Adrenal gland (tissue), 9 donors: ENCODE measurements at regions not wholly inside any gene's neighbourhood (a gene's known extent, or its start where the extent isn't known, plus 50 kb on each side); places are given as distances from the start of the nearest gene placed in this dataset.

Experiments
- DNase-seq, 7 donors: peaks; one replicate each; pipeline ENCODE4 v3.0.0-alpha.2; 2019 to 2020
- H3K27ac ChIP-seq, 5 donors: fragments of 200-600 bp; sonication (generic) in 4 of 5; 1 replicate in 3 of 5; 2 replicates in 2 of 5; pipeline versions ENCODE4 v1.5.1 to v1.8.0; 2016 to 2020; ENCODE audit warnings: mild to moderate bottlenecking in 1 of 5
- H3K27me3 ChIP-seq: fragments of 200-600 bp; 2 replicates; pipeline ENCODE4 v1.8.0; 2021
- H3K36me3 ChIP-seq, 2 donors: fragments of 200-600 bp; replicated peaks in 1 of 2; 1 replicate in 1 of 2; 2 replicates in 1 of 2; pipeline versions ENCODE4 v1.5.1 to v1.8.0; 2018 to 2022
- H3K4me1 ChIP-seq, 2 donors: fragments of 200-600 bp; replicated peaks in 1 of 2; 1 replicate in 1 of 2; 2 replicates in 1 of 2; pipeline versions ENCODE4 v1.5.1 to v1.8.0; 2018 to 2021
- H3K4me3 ChIP-seq, 4 donors: fragments of 200-600 bp; sonication (generic) in 3 of 4; one replicate each; pipeline ENCODE4 v1.5.1; 2016 to 2018
- H3K9me3 ChIP-seq, 3 donors: fragments of 200-600 bp; sonication (generic) in 1 of 3; replicated peaks in 1 of 3; 1 replicate in 2 of 3; 2 replicates in 1 of 3; pipeline versions ENCODE4 v1.5.1 to v1.8.0; 2016 to 2021
- CTCF ChIP-seq, 6 experiments: fragments of 450-650 bp in 4 of 6; fragments of 200-600 bp in 2 of 6; sonication (generic) in 1 of 6; IDR thresholded peaks; 1 replicate in 5 of 6; 2 replicates in 1 of 6; pipeline versions ENCODE4 v1.5.1 to v1.8.0; 2016 to 2021; ENCODE audit warnings: antibody characterized with exemption in 6 of 6, mild to moderate bottlenecking in 2 of 6, moderate library complexity in 1 of 6
- POLR2A ChIP-seq, 2 donors: fragments of 450-650 bp; IDR thresholded peaks; one replicate each; pipeline ENCODE4 v1.6.1; 2017; ENCODE audit warnings: antibody characterized with exemption in 2 of 2, mild to moderate bottlenecking in 2 of 2, moderate library complexity in 1 of 2
- WGBS, 4 donors: extraction: QIAGEN DNeasy Blood & Tissue Kit in 2 of 4; methylation state at CpG; one replicate each; pipeline versions ENCODE4 v1.1.5 to v1.1.7; 2013 to 2017; 5-methylcytosine and 5-hydroxymethylcytosine counted together
- intact Hi-C, 2 donors: fragments of 100-400 bp; cut with DNase I; formaldehyde crosslinking; loops; one replicate each; pipeline versions ENCODE4 v1.14.1 to v1.15.0; 2022 to 2023
- donor health status: healthy with polysubstance abuse.
- donor health status: Bipolar disorder and iron deficiency.
- donor health status: DM: yes; HTN: yes; CAD: no.
- donor health status: DM: no; HTN: no; CAD: no.
- donor health status: DM: no; HTN: no; CAD: no.

- intact Hi-C loops, result no loop called here
- no peaks in the 10 kb centered on the region for H3K27me3 ChIP-seq
- no peaks in the 10 kb centered on the region for H3K9me3 ChIP-seq
- H3K4me1 ChIP-seq, result no peaks in the 10 kb centered on the region
- WGBS, 4 donors, result 41 to 66% (median 53%) methylated on average over 3 of the region's 3 CpGs
- no peaks in the 10 kb centered on the region for H3K36me3 ChIP-seq
- H3K4me3 ChIP-seq, result no peak overlapping the region
- no peak for TF ChIP-seq POLR2A (IDR thresholded peaks at IDR 0.05)
- no peak for TF ChIP-seq CTCF (IDR thresholded peaks at IDR 0.05)
- DNase-seq, result no peak
- H3K27ac ChIP-seq, result no peak overlapping the region
Measured at GRCh38 chr21:15430577-15430976, 299.2 kb upstream of the USP25 start.

GRCh38 chr21:15431053-15431452, 298.7 kb upstream of the USP25 start:
- no peaks in the 10 kb centered on the region for H3K36me3 ChIP-seq
- no peaks in the 10 kb centered on the region for H3K27me3 ChIP-seq
- TF ChIP-seq CTCF (IDR thresholded peaks at IDR 0.05) (no peak), POLR2A (IDR thresholded peaks at IDR 0.05) (no peak)
- intact Hi-C loops, result no loop called here
- no peaks in the 10 kb centered on the region for H3K9me3 ChIP-seq
- H3K27ac ChIP-seq, result no peak overlapping the region
- no peak for DNase-seq
- H3K4me3 ChIP-seq, result no peak overlapping the region
- WGBS, 4 donors, result 95 to 100% (median 100%) methylated on average over 1 of the region's 1 CpG
- no peaks in the 10 kb centered on the region for H3K4me1 ChIP-seq

- Histone ChIP-seq H3K36me3 (no peaks in the 10 kb centered on the region), H3K27ac (no peak overlapping the region), H3K27me3 (no peaks in the 10 kb centered on the region), H3K4me1 (no peaks in the 10 kb centered on the region), H3K9me3 (no peaks in the 10 kb centered on the region), H3K4me3 (no peak overlapping the region)
- no peak for DNase-seq
- TF ChIP-seq CTCF (IDR thresholded peaks at IDR 0.05) (no peak), POLR2A (IDR thresholded peaks at IDR 0.05) (no peak)
- intact Hi-C loops, result no loop called here
- WGBS, 4 donors, result 86 to 92% (median 88%) methylated on average over 4 of the region's 4 CpGs
Measured at GRCh38 chr21:15433091-15433490, 296.7 kb upstream of the USP25 start.

- Histone ChIP-seq H3K9me3 (no peaks in the 10 kb centered on the region), H3K27ac (no peak overlapping the region), H3K36me3 (no peaks in the 10 kb centered on the region), H3K4me1 (no peaks in the 10 kb centered on the region), H3K4me3 (no peak overlapping the region), H3K27me3 (no peaks in the 10 kb centered on the region)
- WGBS, 4 donors, result 68 to 81% (median 73%) methylated on average over 2 of the region's 2 CpGs
- no peak for DNase-seq
- TF ChIP-seq POLR2A (IDR thresholded peaks at IDR 0.05), result no peak
- TF ChIP-seq CTCF (IDR thresholded peaks at IDR 0.05), result no peak
- intact Hi-C loops, result no loop called here
Measured at GRCh38 chr21:15434163-15434905, 295.4 kb upstream of the USP25 start.
